AG04450 (cell line): ENCODE measurements at regions not wholly inside any gene's neighbourhood (a gene's known extent, or its start where the extent isn't known, plus 50 kb on each side); places are given as distances from the start of the nearest gene placed in this dataset.

Source experiments
- CTCF ChIA-PET: fragments of 300-600, 350-600 bp; formaldehyde crosslinking; extraction: SDS; loops from one replicate; lab custom pipeline; 2022; ENCODE audit warnings: antibody characterized with exemption, inconsistent platforms; lab: Charles Lee
- POLR2A ChIA-PET: fragments of 350-600 bp; formaldehyde crosslinking; extraction: SDS; loops from one replicate; lab custom pipeline; 2021; ENCODE audit warnings: antibody characterized with exemption, inconsistent platforms; lab: Yijun Ruan, JAX
- DNase-seq: peaks from one replicate; pipeline ENCODE4 v3.0.0-alpha.2; 2011; ENCODE audit warnings: low read depth, low spot score
- H3K27ac ChIP-seq: one replicate; pipeline ENCODE4 v1.5.1; 2012; ENCODE audit warnings: low read depth, low read length, control low read depth
- H3K27me3 ChIP-seq: one replicate; pipeline ENCODE4 v1.6.0; 2012; ENCODE audit warnings: low read length; ENCODE audit not compliant: control insufficient read depth, insufficient read depth
- H3K4me3 ChIP-seq: 2 replicates; pipeline ENCODE4 v1.5.1; 2011; ENCODE audit warnings: mild to moderate bottlenecking, low read depth, low read length, control low read depth
- H3K9me3 ChIP-seq: 2 replicates; pipeline ENCODE4 v1.5.1; 2012; ENCODE audit warnings: low read length; ENCODE audit not compliant: control insufficient read depth, insufficient read depth
- CTCF ChIP-seq: IDR thresholded peaks from 2 replicates; pipeline ENCODE4 v1.5.1; 2011; ENCODE audit warnings: low read depth, low read length, control low read depth, inconsistent platforms

GRCh38 chr4:179631321-179631720 is 2189.1 kb upstream of the AGA start:
- Histone ChIP-seq H3K9me3 (no peaks in the 10 kb centered on the region), H3K4me3 (no peak overlapping the region), H3K27me3 (no peaks in the 10 kb centered on the region), H3K27ac (no peak overlapping the region)
- DNase-seq, result no peak
- TF ChIP-seq CTCF, result no peak
- POLR2A ChIA-PET, result no interaction called here
- CTCF ChIA-PET, result interaction anchor here (1.0 kb wide), 1 partner anchor 49 kb away, joined by 3 read pairs; no protein-coding TSS in a partner anchor

- ChIA-PET POLR2A (no interaction called here), CTCF (interaction anchor here (0.6 kb wide), 1 partner anchor 123 kb away, joined by 3 read pairs; no protein-coding TSS in a partner anchor)
- Histone ChIP-seq H3K27ac (no peak overlapping the region), H3K27me3 (no peaks in the 10 kb centered on the region), H3K9me3 (no peaks in the 10 kb centered on the region), H3K4me3 (no peak overlapping the region)
- no peak for DNase-seq
- no peak for TF ChIP-seq CTCF
Measured at GRCh38 chr4:179634862-179635261, 2192.6 kb upstream of the AGA start.

GRCh38 chr4:179662522-179662921 is 2220.3 kb upstream of the AGA start:
- peak; percentile 3 for DNase-seq
- no peak for TF ChIP-seq CTCF
- POLR2A ChIA-PET, result no interaction called here
- H3K9me3 ChIP-seq, result peaks cover 3% of the 10 kb centered on the region; the same call in 1 of the 2 replicates
- CTCF ChIA-PET, result no interaction called here
- H3K4me3 ChIP-seq, result no peak overlapping the region
- H3K27ac ChIP-seq, result no peak overlapping the region
- H3K27me3 ChIP-seq, result no peaks in the 10 kb centered on the region

- no peak for DNase-seq
- peaks cover 3% of the 10 kb centered on the region; the same call in 1 of the 2 replicates for H3K9me3 ChIP-seq
- TF ChIP-seq CTCF, result no peak
- no peaks in the 10 kb centered on the region for H3K27me3 ChIP-seq
- no peak overlapping the region for H3K4me3 ChIP-seq
- CTCF ChIA-PET, result no interaction called here
- POLR2A ChIA-PET, result no interaction called here
- H3K27ac ChIP-seq, result no peak overlapping the region
Measured at GRCh38 chr4:179663641-179664429, 2221.6 kb upstream of the AGA start.

- ChIA-PET CTCF (no interaction called here), POLR2A (no interaction called here)
- TF ChIP-seq CTCF, result no peak
- DNase-seq, result no peak
- Histone ChIP-seq H3K27me3 (no peaks in the 10 kb centered on the region), H3K27ac (no peak overlapping the region), H3K4me3 (no peak overlapping the region), H3K9me3 (peaks cover 3% of the 10 kb centered on the region; the same call in 1 of the 2 replicates)
Measured at GRCh38 chr4:179664430-179665027, 2222.3 kb upstream of the AGA start.
